ENCODE measurements at regions not wholly inside any gene's neighbourhood (a gene's known extent, or its start where the extent isn't known, plus 50 kb on each side); places are given as distances from the start of the nearest gene placed in this dataset.
"Not testable (repeated sequence)": the region's sequence is repeated elsewhere in the genome, so short reads cannot be mapped to it uniquely, and the experiment has no call there.

DNA sequence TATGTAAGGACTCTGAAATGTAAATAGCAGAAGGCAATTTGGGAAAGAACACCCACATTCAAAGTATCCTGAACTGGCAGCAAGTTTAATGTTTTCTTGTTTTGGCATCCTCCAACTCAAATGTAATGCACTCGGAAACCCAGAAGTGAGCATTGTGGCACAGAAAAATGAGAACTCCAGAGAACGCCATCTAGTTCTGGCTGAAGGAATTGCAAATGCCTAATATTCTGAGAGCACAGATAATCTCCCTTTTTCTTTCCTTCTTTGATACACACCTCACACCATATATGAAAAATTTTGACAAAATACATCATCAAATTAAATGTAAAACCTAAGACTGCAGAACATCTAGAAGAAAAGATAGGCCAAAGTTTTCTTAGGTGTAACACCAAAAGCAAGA lies 52.1 kb downstream of the PWWP3B start:
- TF ChIP-seq, protein P1, sequence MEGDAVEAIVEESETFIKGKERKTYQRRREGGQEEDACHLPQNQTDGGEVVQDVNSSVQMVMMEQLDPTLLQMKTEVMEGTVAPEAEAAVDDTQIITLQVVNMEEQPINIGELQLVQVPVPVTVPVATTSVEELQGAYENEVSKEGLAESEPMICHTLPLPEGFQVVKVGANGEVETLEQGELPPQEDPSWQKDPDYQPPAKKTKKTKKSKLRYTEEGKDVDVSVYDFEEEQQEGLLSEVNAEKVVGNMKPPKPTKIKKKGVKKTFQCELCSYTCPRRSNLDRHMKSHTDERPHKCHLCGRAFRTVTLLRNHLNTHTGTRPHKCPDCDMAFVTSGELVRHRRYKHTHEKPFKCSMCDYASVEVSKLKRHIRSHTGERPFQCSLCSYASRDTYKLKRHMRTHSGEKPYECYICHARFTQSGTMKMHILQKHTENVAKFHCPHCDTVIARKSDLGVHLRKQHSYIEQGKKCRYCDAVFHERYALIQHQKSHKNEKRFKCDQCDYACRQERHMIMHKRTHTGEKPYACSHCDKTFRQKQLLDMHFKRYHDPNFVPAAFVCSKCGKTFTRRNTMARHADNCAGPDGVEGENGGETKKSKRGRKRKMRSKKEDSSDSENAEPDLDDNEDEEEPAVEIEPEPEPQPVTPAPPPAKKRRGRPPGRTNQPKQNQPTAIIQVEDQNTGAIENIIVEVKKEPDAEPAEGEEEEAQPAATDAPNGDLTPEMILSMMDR (IDR thresholded peaks at IDR 0.05; ENCODE audit: low read depth, low read length, missing control alignments): peak; percentile 34
- in situ Hi-C loops (cut with HindIII; ENCODE audit: low sequenced_read_pairs): no loop called here
- H3K4me3 ChIP-seq (ENCODE audit: low read depth, low read length): no peak overlapping the region
- no peak for DNase-seq (ENCODE audit: low read depth)

DNA sequence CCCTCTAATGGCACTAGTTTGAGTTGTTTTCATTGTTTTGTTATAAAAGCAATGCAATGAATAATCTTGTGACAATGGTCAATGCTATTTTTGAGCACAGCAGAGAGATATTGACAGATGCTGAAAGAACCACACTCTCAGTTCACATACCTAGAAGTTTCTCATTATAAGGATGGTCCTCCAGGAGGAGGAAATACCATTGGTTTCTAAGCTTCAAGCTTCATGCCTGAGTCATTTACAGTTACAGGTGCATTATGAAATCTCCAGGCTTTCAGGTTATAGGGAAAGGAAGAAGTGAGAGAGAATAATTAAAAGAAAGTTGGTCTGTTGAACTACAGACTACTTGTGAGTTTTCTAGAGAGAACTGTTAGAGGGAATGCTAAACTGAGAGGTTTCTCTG lies 75.3 kb downstream of the PWWP3B start:
- TF ChIP-seq, protein P1 (IDR thresholded peaks at IDR 0.05; ENCODE audit: low read depth, low read length, missing control alignments): no peak
- in situ Hi-C loops (cut with HindIII; ENCODE audit: low sequenced_read_pairs): no loop called here
- DNase-seq (ENCODE audit: low read depth): no peak
- H3K4me3 ChIP-seq (ENCODE audit: low read depth, low read length): no peak overlapping the region

DNA sequence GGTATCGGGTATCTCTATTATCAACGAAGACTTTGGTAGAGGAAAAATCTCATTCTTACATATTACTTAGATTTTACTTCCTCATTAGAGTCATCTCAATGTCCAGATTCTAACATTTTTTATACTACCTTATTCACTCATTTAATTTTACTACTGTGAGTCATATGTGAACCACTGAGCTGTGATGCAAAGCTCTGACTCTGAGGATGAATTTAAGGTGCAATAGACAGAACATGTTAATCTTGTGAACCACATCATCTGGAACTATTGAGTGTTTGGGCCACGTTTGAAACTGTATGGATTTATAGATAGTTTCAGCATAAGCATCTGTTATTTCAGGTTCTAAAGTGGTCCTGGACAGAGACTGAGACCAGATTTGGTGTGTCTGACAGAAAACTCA lies 78.4 kb downstream of the PWWP3B start:
- H3K4me3 ChIP-seq (ENCODE audit: low read depth, low read length): no peak overlapping the region
- TF ChIP-seq, protein P1 (IDR thresholded peaks at IDR 0.05; ENCODE audit: low read depth, low read length, missing control alignments): no peak
- peak; percentile 4 for DNase-seq (ENCODE audit: low read depth)
- in situ Hi-C loops (cut with HindIII; ENCODE audit: low sequenced_read_pairs): no loop called here

DNA sequence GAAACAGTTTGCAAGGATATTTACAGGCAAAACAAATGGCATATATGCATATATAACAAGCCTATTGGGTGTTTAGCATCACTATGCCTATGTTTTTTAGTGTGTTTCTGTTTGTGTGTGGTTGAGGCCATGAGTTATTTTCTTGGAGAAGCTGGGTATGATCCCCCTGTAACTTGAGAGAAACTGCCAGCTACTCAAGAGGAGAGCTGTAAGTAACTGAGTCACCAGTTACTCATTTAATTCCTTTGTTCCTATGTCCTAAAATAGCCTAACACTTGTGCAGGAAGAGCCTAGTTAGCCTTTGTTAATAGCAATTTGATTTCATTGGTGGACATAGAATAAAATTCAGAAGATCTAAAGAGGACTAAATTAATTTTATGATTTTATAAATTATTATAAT lies 79.1 kb downstream of the PWWP3B start:
- no peak overlapping the region for H3K4me3 ChIP-seq (ENCODE audit: low read depth, low read length)
- in situ Hi-C loops (cut with HindIII; ENCODE audit: low sequenced_read_pairs): no loop called here
- TF ChIP-seq, protein P1 (IDR thresholded peaks at IDR 0.05; ENCODE audit: low read depth, low read length, missing control alignments): no peak
- peak; percentile 11 for DNase-seq (ENCODE audit: low read depth)

DNA sequence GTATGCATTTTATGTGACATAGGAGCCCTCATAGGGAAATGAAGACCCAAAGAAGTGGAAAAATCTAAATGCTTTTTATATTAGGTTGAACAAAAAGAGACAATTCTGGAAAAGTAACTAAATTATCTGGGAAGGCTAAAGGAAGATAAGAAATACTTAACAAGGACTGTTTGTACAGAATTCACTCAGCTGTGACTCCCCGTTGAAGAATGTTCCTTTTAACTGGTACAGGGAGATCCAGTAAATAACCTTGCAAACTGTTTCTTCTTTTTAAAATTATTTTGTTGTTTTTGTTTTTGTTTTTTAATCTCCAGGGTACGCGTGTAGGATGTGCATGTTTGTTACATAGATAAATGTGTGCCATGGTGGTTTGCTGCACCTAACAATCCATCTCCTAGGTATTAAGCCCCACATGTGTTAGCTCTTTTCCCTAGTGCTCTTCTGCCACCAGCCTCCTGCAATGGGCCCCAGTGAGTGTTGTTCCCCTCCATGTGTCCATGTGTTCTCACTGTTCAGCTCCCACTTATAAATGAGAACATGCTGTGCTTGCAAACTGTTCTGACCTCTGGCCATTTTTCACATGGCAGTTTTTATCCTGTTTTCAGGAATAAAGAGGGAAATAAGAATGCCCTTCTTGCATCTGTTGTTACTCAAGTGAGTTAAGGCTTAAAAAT lies 81.7 kb downstream of the PWWP3B start:
- TF ChIP-seq, protein P1 (IDR thresholded peaks at IDR 0.05; ENCODE audit: low read depth, low read length, missing control alignments): no peak
- H3K4me3 ChIP-seq (ENCODE audit: low read depth, low read length): no peak overlapping the region
- in situ Hi-C loops (cut with HindIII; ENCODE audit: low sequenced_read_pairs): no loop called here
- no peak for DNase-seq (ENCODE audit: low read depth)

DNA sequence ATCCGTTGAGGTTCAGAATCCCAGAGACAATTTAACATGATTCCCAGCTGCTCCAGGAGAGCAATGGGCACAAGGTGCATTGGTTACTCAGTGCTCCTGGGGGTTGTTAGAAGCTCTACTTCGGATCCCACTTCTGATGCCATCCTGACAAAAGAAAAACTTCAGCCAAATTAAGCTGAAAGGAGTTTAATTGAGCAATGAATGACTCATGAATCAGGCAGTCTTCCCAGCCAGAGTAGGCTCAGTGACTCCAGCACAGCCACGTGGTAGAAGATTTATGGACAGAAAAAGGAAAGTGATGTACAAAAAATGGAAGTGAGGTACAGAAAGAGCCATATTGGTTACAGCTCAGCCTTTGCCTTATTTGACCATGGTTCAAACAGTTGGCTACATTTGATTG lies 95.7 kb downstream of the PWWP3B start:
- in situ Hi-C loops (cut with HindIII; ENCODE audit: low sequenced_read_pairs): no loop called here
- no peak overlapping the region for H3K4me3 ChIP-seq (ENCODE audit: low read depth, low read length)
- DNase-seq (ENCODE audit: low read depth): peak; percentile 44
- TF ChIP-seq, protein P1 (IDR thresholded peaks at IDR 0.05; ENCODE audit: low read depth, low read length, missing control alignments): no peak

DNA sequence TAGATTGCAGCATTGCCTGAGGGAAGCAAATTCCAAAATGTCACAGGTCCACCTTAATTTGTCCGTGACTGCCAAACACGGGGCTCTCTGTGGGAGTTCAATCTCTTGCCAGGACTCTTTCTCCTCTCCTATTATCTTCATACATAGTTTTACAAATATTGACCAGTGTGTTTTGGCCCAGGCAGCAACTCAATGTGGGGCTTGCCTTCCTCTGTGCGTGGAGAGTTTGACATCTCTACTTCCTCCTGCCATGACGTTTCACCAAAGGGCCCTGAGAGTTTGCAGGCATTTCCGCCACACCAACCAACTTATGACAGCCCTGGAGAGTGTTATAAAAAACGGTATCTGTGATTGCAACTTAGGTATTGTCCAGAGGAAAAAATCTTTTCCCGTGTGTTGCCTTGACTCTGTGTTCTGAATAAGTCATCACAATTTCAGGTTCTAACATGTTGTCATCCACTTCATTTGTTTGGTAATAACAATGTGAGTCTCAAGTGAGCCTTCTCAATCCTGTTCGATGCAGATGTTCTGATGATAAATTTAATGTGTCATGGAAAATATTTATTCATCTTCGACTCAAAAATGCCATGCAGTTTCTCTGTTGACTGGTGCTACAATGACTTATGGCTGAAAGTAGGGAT lies 106.0 kb downstream of the PWWP3B start:
- in situ Hi-C loops (cut with HindIII; ENCODE audit: low sequenced_read_pairs); DNase-seq (ENCODE audit: low read depth): not testable (repeated sequence)

DNA sequence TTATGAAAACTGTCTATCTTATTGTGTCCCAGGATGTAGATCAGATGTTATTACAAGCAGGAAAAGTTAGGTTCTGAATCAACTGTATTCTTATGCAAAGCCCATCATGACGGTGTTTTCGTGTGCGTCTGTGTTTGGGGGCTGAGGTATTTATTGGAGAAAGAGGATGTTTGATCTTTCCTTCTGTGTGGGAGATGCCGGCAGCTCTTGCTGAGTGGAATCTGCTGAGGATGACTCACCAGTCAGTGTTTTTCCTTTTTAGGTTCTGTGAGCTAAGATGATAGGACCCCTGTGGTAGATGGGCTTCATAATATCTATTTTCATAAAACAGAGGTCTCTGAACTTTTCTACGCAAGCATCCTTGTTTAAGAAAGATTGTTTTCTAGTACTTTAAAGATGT lies 107.1 kb downstream of the PWWP3B start:
- DNase-seq (ENCODE audit: low read depth); in situ Hi-C loops (cut with HindIII; ENCODE audit: low sequenced_read_pairs); H3K4me3 ChIP-seq (ENCODE audit: low read depth, low read length): not testable (repeated sequence)

More for the DNA sequence above, 106.0 kb downstream of the PWWP3B start:
- H3K4me3 ChIP-seq (ENCODE audit: low read depth, low read length): not testable (repeated sequence)
